Trophoblast cell (in vitro differentiated cells and primary cell): ENCODE measurements at regions not wholly inside any gene's neighbourhood (a gene's known extent, or its start where the extent isn't known, plus 50 kb on each side); places are given as distances from the start of the nearest gene placed in this dataset.
A peak's percentile ranks its signal among the peaks of the same experiment; 100 is the strongest.

ENCODE experiments used
- DNase-seq, 2 donors: peaks; one replicate each; pipeline ENCODE4 v3.0.0-alpha.2; 2016
- H2AFZ ChIP-seq: 2 replicates; pipeline ENCODE4 v1.6.1; 2013; ENCODE audit warnings: low read length, moderate library complexity, mild to moderate bottlenecking; ENCODE audit not compliant: insufficient read depth, poor library complexity
- H2AK5ac ChIP-seq: 2 replicates; pipeline ENCODE4 v1.6.1; 2013; ENCODE audit warnings: mild to moderate bottlenecking, low read length
- H2BK120ac ChIP-seq: 2 replicates; pipeline ENCODE4 v1.6.1; 2013; ENCODE audit warnings: low read length, mild to moderate bottlenecking, moderate library complexity; ENCODE audit not compliant: insufficient read depth, poor library complexity
- H2BK12ac ChIP-seq: 2 replicates; pipeline ENCODE4 v1.6.1; 2013; ENCODE audit warnings: mild to moderate bottlenecking, low read length, moderate library complexity
- H2BK5ac ChIP-seq: 2 replicates; pipeline ENCODE4 v1.6.1; 2013; ENCODE audit warnings: low read length, low read depth, moderate library complexity, mild to moderate bottlenecking; ENCODE audit not compliant: poor library complexity
- H3K14ac ChIP-seq: 2 replicates; pipeline ENCODE4 v1.6.1; 2013; ENCODE audit warnings: mild to moderate bottlenecking, low read length
- H3K18ac ChIP-seq: 2 replicates; pipeline ENCODE4 v1.6.1; 2013; ENCODE audit warnings: mild to moderate bottlenecking, low read length
- H3K23ac ChIP-seq: 2 replicates; pipeline ENCODE4 v1.6.1; 2013; ENCODE audit warnings: low read length
- H3K27ac ChIP-seq: 2 replicates; pipeline ENCODE4 v1.5.1; 2013; ENCODE audit warnings: low read depth, mild to moderate bottlenecking, inconsistent platforms, low read length, moderate library complexity
- H3K27me3 ChIP-seq: 2 replicates; pipeline ENCODE4 v1.6.1; 2013; ENCODE audit warnings: inconsistent platforms, mild to moderate bottlenecking, low read length, moderate library complexity; ENCODE audit not compliant: insufficient read depth
- H3K36me3 ChIP-seq, 2 experiments: 1 replicate in 1 of 2; 2 replicates in 1 of 2; pipeline ENCODE4 v1.6.1; 2013; ENCODE audit warnings: low read length in 2 of 2, mild to moderate bottlenecking in 2 of 2, moderate library complexity in 1 of 2; ENCODE audit not compliant: insufficient read depth in 2 of 2, control insufficient read depth in 1 of 2
- H3K4ac ChIP-seq: 2 replicates; pipeline ENCODE4 v1.6.1; 2013; ENCODE audit warnings: low read depth, mild to moderate bottlenecking, low read length, moderate library complexity
- H3K4me1 ChIP-seq, 2 experiments: 1 replicate in 1 of 2; 2 replicates in 1 of 2; pipeline ENCODE4 v1.6.1; 2013; ENCODE audit warnings: low read length in 2 of 2, mild to moderate bottlenecking in 2 of 2, moderate library complexity in 1 of 2; ENCODE audit not compliant: insufficient read depth in 2 of 2, control insufficient read depth in 1 of 2
- H3K4me2 ChIP-seq: 2 replicates; pipeline ENCODE4 v1.6.1; 2013; ENCODE audit warnings: inconsistent platforms, mild to moderate bottlenecking, low read length, moderate library complexity
- H3K4me3 ChIP-seq: 2 replicates; pipeline ENCODE4 v1.5.1; 2013; ENCODE audit warnings: mild to moderate bottlenecking, low read depth, low read length, inconsistent platforms
- H3K79me1 ChIP-seq: one replicate; pipeline ENCODE4 v1.6.1; 2013; ENCODE audit warnings: low read length
- H3K79me2 ChIP-seq: 2 replicates; pipeline ENCODE4 v1.6.1; 2013; ENCODE audit warnings: low read length, mild to moderate bottlenecking; ENCODE audit not compliant: control insufficient read depth, insufficient read depth, poor library complexity
- H3K9ac ChIP-seq: 2 replicates; pipeline ENCODE4 v1.6.1; 2013; ENCODE audit warnings: mild to moderate bottlenecking, low read length
- H3K9me3 ChIP-seq: 2 replicates; pipeline ENCODE4 v1.6.1; 2013; ENCODE audit warnings: low read depth, mild to moderate bottlenecking, control low read depth, inconsistent platforms, low read length; ENCODE audit not compliant: insufficient read depth
- H4K12ac ChIP-seq: 2 replicates; pipeline ENCODE4 v1.6.1; 2013; ENCODE audit warnings: low read depth, mild to moderate bottlenecking, low read length, moderate library complexity
- H4K8ac ChIP-seq: 2 replicates; pipeline ENCODE4 v1.6.1; 2013; ENCODE audit warnings: low read depth, mild to moderate bottlenecking, low read length, moderate library complexity
- H4K91ac ChIP-seq: one replicate; pipeline ENCODE4 v1.6.1; 2013; ENCODE audit warnings: low read depth, mild to moderate bottlenecking, low read length, moderate library complexity
- WGBS: extraction: QIAGEN DNeasy Blood & Tissue Kit; methylation state at CpG from one replicate; pipeline ENCODE4 v1.1.7; 2013; ENCODE audit warnings: missing lambda C conversion rate; ENCODE audit not compliant: insufficient read length, insufficient coverage; ENCODE audit errors: extremely low coverage; 5-methylcytosine and 5-hydroxymethylcytosine counted together

GRCh38 chr14:101380512-101380911 lies 180.8 kb upstream of the DIO3 start:
- Histone ChIP-seq H2AK5ac (no peak overlapping the region), H2BK12ac (peak overlapping the region; percentile 31), H2BK5ac (no peak overlapping the region), H3K14ac (no peak overlapping the region), H4K8ac (no peak overlapping the region), H3K27me3 (no peaks in the 10 kb centered on the region), H3K36me3 (peaks cover 0 to 3% of the 10 kb centered on the region in 2 experiments), H3K9ac (no peak overlapping the region), H3K4me3 (no peak overlapping the region), H3K9me3 (no peaks in the 10 kb centered on the region), H3K27ac (no peak overlapping the region), H3K23ac (no peak overlapping the region), H3K79me2 (no peaks in the 10 kb centered on the region), H4K91ac (no peak overlapping the region), H3K4ac (no peak overlapping the region), H3K79me1 (no peaks in the 10 kb centered on the region), H4K12ac (no peak overlapping the region), H2AFZ (no peak overlapping the region), H3K4me1 (no peaks in the 10 kb centered on the region), H3K18ac (no peak overlapping the region), H2BK120ac (no peak overlapping the region), H3K4me2 (no peak overlapping the region)
- no CpG with 5 or more reads among the region's 3 CpGs for WGBS
- DNase-seq: no peak

- H3K4me1 ChIP-seq: no peaks in the 10 kb centered on the region
- H3K79me2 ChIP-seq: no peaks in the 10 kb centered on the region
- no peak overlapping the region for H3K23ac ChIP-seq
- H2AK5ac ChIP-seq: no peak overlapping the region
- peaks cover 0 to 3% of the 10 kb centered on the region in 2 experiments for H3K36me3 ChIP-seq
- no peaks in the 10 kb centered on the region for H3K27me3 ChIP-seq
- H3K79me1 ChIP-seq: no peaks in the 10 kb centered on the region
- no peak overlapping the region for H3K14ac ChIP-seq
- no peaks in the 10 kb centered on the region for H3K9me3 ChIP-seq
- no peak overlapping the region for H2BK5ac ChIP-seq
- no peak overlapping the region for H3K27ac ChIP-seq
- no peak overlapping the region for H4K91ac ChIP-seq
- no peak overlapping the region for H3K9ac ChIP-seq
- H4K12ac ChIP-seq: no peak overlapping the region
- H3K18ac ChIP-seq: no peak overlapping the region
- no peak overlapping the region for H2BK120ac ChIP-seq
- H2AFZ ChIP-seq: no peak overlapping the region
- no peak overlapping the region for H3K4me2 ChIP-seq
- no peak overlapping the region for H4K8ac ChIP-seq
- no peak overlapping the region for H3K4me3 ChIP-seq
- no peak for DNase-seq
- H2BK12ac ChIP-seq: no peak overlapping the region
- no peak overlapping the region for H3K4ac ChIP-seq
Observed at GRCh38 chr14:101380940-101381339, 180.4 kb upstream of the DIO3 start.

DNA sequence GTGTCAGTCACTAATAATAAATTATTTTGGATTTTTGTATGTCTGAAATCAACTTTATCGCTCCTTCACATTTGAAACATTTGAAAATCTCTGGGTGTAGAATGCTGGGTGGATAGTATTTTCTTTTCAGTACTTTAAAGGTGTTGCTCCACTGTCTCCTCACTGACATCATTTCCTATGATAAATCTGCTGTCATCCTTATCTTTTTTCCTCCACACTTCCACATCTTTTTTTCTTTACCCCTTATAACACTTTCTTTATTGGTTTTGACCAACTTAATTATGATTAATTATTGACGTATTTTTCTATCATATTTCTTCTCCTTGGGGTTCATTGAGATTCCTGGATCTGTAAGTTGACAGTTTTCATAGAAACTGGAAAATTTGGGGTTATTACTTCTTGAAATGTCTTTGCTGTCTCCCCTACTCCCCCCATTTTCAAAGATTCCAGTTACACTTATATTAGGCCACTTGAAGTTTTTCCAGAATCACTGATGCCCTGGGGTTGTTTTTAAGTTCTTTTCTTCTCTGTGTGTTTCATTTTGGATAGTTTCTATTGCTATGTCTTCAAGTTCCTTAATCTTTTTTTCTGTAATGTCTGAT lies 177.5 kb upstream of the DIO3 start:
- no peak overlapping the region for H3K23ac ChIP-seq
- no peak overlapping the region for H3K14ac ChIP-seq
- H2BK120ac ChIP-seq: no peak overlapping the region
- DNase-seq: no peak
- no peak overlapping the region for H4K12ac ChIP-seq
- no peak overlapping the region for H4K8ac ChIP-seq
- H4K91ac ChIP-seq: no peak overlapping the region
- peaks cover 0 to 3% of the 10 kb centered on the region in 2 experiments for H3K36me3 ChIP-seq
- no peak overlapping the region for H3K4ac ChIP-seq
- H3K4me3 ChIP-seq: no peak overlapping the region
- no peak overlapping the region for H2AFZ ChIP-seq
- no peak overlapping the region for H3K18ac ChIP-seq
- no peaks in the 10 kb centered on the region for H3K79me2 ChIP-seq
- no peaks in the 10 kb centered on the region for H3K27me3 ChIP-seq
- no peaks in the 10 kb centered on the region for H3K9me3 ChIP-seq
- H3K4me2 ChIP-seq: no peak overlapping the region
- H3K79me1 ChIP-seq: no peaks in the 10 kb centered on the region
- H2BK5ac ChIP-seq: no peak overlapping the region
- H2BK12ac ChIP-seq: no peak overlapping the region
- no peak overlapping the region for H3K9ac ChIP-seq
- no peak overlapping the region for H2AK5ac ChIP-seq
- no peak overlapping the region for H3K27ac ChIP-seq
- H3K4me1 ChIP-seq: no peaks in the 10 kb centered on the region
- no CpG with 5 or more reads among the region's 2 CpGs for WGBS

GRCh38 chr14:101394374-101394773 lies 166.9 kb upstream of the DIO3 start:
- H2BK12ac ChIP-seq: no peak overlapping the region
- H3K4me3 ChIP-seq: no peak overlapping the region
- no peak overlapping the region for H2BK120ac ChIP-seq
- no peak overlapping the region for H2BK5ac ChIP-seq
- no peak overlapping the region for H3K23ac ChIP-seq
- no peak overlapping the region for H3K27ac ChIP-seq
- H3K14ac ChIP-seq: no peak overlapping the region
- no peaks in the 10 kb centered on the region for H3K27me3 ChIP-seq
- no peak overlapping the region for H4K8ac ChIP-seq
- H3K36me3 ChIP-seq: no peaks in the 10 kb centered on the region
- H2AFZ ChIP-seq: no peak overlapping the region
- no peak overlapping the region for H3K4ac ChIP-seq
- no peak for DNase-seq
- H3K4me2 ChIP-seq: no peak overlapping the region
- H4K91ac ChIP-seq: no peak overlapping the region
- peaks cover 0 to 3% of the 10 kb centered on the region in 2 experiments for H3K4me1 ChIP-seq
- no peak overlapping the region for H2AK5ac ChIP-seq
- no peak overlapping the region for H3K18ac ChIP-seq
- no peaks in the 10 kb centered on the region for H3K79me1 ChIP-seq
- H3K9ac ChIP-seq: no peak overlapping the region
- WGBS: no CpG with 5 or more reads among the region's 9 CpGs
- H3K79me2 ChIP-seq: no peaks in the 10 kb centered on the region
- peaks cover 1% of the 10 kb centered on the region for H3K9me3 ChIP-seq
- no peak overlapping the region for H4K12ac ChIP-seq
